ENCODE measurements at regions not wholly inside any gene's neighbourhood (a gene's known extent, or its start where the extent isn't known, plus 50 kb on each side); places are given as distances from the start of the nearest gene placed in this dataset.
"Not testable (repeated sequence)": the region's sequence is repeated elsewhere in the genome, so short reads cannot be mapped to it uniquely, and the experiment has no call there.

DNA sequence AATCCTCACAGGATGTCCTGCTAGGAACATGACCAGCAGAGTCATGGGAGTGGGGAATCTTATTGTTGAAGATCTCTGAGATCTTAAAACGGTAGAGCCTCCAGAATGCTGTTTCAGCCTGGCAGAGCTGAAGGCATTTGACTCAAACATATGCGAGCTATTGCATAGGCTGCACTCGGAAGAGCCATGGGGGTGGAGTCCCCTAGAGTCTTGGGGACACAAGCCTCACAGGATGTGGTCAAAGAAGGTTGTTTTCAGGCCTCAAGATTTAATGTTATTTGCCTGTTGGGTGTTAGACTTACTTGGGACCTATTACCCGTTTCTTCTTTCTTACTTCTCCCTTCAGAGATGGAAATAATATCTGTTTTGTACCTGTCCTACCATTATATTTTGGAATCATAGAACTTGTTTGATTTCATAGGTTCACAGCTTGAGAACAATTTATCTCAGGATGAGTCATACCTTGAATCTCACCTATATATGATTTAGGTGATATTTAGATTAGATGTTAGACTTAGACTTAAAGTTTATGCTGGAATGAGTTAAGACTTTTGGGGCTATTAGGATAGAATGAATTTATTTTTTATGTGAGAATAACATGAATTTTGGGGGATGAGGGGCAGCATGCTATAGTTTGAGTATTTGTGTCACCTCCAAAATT is 172.2 kb upstream of the ATP2B1 start:
- DNase-seq (ENCODE audit: low read depth), result no peak

DNA sequence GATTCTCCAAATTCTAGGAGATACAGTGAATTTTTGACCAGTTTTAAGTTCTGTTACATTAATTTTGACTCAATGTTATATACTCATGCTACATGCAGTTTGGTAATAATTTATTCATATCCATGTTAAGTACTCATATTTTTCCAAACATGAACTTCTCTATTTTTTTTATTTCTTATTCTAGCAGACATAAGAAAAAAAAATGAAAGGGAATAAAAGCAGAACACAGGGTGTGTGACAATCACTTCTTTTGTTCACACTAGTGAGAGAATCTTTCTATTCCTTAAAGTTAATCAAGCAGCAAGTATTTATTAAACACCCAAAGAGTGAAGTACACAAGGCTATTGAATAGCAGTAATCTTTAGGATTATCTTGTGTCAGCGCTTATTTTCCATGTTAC is 171.1 kb upstream of the ATP2B1 start:
- DNase-seq (ENCODE audit: low read depth), result no peak

DNA sequence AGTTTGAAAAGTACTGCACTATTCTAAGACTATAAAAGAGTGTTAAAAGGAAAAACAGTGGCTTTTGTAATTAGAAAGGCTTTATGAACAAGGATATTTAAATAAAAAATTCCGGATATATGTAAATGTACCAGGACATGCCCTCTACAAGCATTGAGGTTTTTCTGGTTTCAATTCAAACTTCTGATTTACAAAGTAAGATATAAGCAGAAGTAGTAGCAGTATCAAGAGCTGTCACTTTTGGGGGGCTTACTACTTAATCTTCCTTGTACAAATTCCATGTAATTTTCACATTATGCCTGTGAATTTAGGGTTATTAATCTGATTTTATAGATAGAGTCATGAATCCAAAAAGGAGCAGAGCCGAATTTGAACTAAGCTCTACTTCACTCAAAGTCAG is 170.3 kb upstream of the ATP2B1 start:
- DNase-seq (ENCODE audit: low read depth), result no peak

DNA sequence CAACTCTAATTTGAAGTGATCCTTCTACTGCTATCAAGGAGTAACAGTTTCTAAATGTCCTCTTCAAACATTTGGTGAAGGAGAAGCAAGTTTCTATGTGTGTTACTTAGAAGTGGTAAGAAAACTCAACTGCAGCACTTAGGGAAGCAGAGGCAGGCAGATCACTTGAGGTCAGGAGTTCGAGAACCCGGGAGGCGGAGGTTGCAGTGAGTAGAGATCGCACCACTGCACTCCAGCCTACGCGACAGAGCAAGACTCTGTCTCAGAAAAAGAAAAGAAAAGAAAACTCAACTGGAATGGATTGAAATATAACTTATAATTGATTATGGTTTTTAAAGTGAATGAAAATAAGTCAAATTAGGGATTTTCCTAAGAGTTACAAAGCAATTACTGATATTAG is 169.7 kb upstream of the ATP2B1 start:
- no peak for DNase-seq (ENCODE audit: low read depth)

DNA sequence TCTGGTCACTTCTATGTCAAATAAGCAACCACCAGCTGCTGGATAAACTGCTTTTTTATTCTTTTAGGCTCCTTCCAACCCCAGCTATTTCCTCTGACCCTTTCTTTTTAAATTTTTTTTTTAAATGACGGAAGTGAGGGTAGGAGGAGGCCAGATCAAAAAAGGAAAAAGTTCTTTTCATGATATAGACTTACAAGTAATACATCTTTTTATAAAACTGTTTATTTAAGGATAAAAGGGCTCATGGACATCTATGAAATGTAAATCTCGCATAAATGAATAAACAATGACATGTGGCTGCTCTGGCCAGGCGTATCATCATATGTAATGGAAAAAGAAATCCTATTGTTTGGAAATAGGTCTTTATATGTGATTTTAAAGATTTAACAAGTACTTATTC is 169.0 kb upstream of the ATP2B1 start:
- no peak for DNase-seq (ENCODE audit: low read depth)

DNA sequence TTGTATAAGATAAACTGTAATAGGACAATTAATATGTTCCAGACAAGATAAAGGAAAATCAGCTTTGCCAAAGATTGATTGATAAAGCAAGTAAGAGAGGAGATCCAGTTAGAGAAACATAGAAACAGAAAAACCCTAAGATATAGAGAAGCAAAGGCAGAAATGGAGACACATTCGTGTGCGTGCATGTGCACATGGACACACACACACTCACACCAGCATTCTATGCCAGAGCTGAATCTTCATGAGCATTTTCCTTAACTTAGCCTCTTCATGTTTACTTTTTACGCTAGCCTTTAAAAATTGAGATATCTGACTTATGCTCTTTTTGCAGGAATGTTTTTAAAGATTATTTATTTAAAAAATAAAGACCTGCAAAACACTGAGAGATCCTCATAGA is 168.5 kb upstream of the ATP2B1 start:
- DNase-seq (ENCODE audit: low read depth), result no peak

DNA sequence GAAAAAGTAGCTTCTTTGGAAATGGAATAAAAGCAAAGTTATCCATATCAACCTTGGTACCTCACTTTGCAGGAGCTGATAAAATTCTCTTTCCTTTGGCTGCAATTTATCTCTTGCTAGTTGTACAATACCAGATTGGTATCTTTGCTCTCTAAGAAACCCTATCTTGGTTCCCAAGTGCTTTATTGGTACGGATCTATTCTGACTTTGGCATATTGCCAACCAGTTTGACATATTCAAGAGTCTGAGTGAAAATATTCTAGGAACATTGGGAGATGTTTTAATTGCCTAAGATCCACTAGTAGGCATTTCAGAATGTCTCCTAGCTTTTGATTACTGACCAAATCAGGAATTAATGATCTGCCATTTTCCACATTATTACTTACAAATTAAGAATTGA is 167.2 kb upstream of the ATP2B1 start:
- DNase-seq (ENCODE audit: low read depth), result no peak

DNA sequence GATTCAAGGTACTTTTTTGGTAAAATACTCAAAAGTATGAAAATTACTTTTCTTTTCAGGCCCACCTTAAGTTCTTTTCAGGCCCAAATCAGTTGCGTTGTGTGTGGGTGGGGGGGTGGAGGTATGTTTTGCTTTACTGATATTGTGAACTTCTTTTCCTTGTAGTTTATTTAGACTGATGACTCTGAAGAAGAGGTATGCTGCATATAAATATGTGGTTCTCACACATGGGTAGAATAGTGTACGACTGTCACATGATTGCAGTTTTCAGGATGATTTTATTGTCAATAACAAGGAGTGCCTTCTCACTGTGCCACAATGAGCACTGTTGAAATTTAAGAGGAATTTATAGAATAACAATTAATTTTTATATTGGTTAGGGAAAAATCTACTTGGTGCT is 166.6 kb upstream of the ATP2B1 start:
- DNase-seq (ENCODE audit: low read depth), result peak; percentile 27

DNA sequence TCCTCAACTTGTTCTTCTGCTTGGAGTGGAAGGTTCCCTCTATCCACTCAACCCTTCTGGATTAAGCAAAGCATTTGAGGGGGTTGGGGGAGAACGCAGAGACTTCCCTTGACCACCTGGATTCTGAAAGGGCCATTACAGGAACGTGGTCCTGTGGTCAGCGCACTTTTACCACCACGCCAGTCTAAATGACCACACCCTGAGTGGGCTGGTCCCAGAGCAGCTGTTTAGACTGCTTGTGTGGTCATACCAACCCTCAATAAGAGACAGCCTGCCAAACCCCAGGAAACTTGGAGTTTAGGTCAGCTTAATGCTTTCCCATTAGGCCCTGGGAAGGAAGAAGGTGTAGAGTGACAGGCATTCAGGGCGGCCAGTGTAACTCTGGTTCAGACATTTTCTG is 165.5 kb upstream of the ATP2B1 start:
- no peak for DNase-seq (ENCODE audit: low read depth)

DNA sequence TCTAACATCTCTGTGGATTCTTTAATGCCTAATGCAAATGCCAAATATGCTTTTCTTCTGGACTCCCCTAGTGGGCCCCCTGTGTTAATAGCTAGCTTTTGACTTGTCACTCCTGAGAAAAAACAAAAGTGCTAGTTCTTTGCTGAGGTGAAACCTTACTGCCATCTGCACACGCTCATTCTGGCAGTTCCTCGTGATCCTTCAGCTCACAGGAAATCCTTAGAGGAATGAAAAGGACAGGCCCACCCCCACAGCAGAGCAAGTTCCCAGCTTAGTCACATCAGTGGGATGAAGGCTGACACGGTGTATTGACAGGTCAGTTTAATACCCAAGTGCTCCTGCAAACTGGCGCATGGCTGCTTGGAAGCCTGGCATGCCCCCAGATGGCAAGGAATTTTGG is 165.1 kb upstream of the ATP2B1 start:
- DNase-seq (ENCODE audit: low read depth), result peak; percentile 11

DNA sequence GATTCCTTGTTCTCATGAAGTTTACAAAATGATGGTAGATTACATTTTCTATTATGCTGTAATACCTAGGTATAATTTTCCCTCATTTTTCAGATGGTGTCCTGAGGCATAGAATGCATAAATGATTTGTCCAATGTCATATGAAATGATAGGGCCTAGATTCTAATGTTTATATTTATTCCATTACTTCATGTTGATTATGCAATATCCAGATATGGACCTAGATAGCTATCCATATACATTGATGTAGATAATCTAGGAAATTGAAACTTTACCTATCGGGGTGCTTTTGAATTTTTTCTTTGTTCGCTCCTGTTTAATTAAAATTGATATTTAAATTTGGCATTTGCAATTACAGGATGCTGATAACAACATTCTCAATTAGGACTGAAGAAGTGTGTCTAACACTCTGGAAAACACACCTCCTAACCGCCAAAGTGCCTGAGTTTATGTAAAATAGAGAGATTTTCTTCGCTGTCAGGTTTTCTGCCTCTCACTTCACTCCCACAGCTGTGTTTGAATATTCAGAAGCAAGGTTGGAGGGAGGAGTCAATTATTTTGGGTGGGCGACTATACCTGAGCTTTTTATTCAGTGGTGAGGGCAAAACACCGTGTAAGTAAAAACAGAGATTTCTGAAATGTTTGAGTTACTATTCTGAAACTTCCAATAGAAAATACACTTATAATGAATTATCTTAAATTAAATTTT is 164.4 kb upstream of the ATP2B1 start:
- DNase-seq (ENCODE audit: low read depth), result no peak

DNA sequence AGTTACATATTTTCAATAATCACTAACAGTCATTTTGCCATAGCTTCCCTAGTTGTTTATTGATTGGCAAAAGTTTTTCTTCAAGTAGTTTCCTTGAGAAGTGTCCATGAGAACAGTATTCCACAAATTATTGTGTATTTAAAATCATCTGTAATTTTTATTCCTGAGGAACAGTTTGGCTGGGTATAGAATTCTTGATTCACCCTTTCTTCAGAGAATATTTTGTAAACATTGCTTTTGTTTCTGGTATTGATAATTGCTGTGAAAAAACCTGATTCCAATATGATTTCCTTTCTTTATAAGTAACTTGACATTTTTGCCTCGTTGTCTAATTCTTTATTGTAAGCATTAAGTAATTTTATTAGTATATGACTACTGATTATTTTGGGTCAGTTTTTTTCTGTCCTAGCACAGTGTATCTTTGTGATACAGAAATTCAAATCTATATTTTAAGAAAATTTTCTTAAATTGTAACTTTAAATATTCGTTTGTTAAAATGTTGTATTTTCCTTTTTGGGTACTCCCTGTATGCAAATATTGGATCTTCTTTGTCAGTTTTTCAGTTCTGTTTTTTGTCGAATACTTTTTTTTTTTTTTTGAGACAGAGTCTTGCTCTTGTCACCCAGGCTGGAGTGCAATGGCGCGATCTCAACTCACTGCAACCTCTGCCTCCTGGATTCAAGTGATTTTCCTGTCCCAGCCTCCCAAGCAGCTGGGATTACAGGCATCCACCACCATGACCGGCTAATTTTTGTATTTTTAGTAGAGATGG is 162.0 kb upstream of the ATP2B1 start:
- DNase-seq (ENCODE audit: low read depth), result no peak

DNA sequence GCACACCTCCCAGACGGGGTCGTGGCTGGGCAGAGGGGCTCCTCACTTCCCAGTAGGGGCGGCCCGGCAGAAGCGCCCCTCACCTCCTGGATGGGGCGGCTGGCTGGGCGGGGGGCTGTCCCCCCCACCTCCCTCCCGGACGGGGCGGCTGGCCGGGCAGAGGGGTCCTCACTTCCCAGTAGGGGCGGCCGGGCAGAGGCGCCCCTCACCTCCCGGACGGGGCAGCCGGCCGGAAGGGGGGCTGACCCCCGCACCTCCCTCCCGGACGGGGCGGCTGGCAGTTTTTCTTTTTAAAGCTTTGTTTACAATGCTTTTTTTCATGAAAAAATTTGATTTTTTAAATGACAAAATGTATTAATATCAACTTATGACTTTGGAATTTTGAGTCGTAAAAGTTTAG is 159.0 kb upstream of the ATP2B1 start:
- DNase-seq (ENCODE audit: low read depth), result not testable (repeated sequence)

DNA sequence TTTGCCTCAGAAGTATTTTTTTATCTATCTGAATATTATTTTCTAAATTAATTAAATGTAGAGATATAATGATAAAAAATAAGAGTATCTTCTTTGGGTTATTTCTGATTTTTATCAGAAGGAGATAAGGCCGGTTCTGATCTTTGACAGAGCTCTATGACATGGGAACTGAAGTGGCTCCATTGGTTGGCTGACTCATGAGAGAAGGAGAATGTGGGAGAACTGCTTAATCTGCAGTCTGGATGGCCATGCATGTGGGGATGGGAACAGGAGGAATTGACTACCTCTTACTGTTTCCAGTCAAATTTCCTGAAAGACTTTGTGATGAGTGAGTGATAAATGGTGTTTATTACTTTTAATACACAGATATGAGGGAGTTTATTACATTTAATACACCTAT is 155.8 kb upstream of the ATP2B1 start:
- no peak for DNase-seq (ENCODE audit: low read depth)

DNA sequence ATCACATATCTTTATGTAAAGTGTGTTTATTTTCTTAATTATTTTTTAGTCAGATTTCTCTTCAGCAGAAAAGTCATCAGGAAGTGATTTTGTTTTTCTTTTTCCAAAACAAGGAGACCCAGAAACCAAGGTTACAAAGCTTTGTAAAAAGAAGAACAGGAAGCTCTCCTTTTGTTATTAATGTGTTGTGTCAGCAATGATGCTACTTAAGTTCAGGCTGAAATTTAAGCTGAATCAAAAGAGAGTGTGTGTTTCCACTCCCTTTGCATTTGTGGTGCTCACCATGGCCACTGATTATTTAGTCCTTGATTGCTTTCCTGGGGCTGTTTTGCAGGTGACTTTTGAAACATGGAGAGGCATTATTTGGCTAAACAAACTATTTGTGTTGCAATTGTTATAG is 155.3 kb upstream of the ATP2B1 start:
- no peak for DNase-seq (ENCODE audit: low read depth)

DNA sequence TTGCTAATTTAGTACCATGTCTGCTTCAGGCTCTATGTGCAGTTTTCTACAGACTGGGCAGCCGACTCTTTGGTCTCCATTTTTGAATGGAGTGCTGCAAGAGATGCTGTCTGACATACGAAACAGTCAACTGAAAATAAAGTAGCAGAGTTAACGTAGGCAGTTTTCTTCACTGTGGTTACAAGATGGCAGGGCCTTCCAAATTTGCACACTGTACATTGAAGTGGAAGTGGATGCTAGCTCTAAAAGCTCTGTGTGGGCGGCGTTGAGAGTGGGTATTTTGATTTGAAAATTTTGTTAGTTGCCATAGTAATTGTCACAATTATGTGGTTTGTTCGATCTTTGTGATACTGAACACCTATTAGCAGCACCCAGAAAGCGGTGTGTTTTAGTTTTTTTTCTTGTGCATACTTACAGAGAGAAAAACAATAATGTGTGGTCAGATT is 154.9 kb upstream of the ATP2B1 start:
- DNase-seq (ENCODE audit: low read depth), result no peak

DNA sequence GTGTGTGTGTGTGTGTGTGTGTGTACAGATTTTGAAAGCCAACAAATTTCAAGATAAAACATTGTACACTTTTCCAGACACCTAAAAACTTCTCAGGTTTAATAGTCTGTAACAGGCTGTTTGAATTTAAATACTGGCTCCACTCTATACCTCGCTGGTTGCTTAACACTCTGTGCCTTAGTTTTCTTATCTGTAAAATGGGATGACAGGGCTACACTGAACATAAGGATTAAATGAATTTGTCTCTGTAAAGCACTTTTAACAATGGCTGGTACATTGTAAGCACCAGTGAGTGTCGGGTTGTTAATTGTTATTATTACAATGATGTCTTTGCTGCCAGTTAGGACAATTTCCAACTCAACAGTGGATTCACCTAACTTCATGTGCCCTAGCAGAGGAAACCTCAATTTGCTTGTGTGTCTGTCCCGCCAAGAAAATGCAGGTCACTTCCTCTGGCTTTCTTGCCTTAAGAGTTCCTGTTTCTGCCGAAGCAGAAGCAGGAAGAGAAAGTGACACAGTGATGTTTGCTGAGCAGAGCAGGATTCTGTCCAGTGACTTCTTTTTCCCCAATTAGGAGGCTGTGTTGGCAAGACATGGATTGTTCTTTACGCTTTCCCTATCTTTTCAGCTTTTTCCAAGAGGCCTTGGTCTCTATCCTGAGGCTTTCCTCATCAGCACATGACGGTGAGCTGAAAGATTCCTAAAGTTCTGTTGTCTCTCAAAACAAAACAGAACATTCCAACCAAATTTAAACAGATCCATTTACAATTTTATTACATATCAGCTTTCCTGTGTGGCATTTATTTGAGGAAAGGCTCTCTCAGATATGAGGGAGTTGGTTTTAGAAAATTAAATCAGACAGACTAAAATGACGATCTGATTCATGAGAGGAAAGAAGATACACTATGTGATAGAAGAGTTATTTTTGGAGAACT is 154.1 kb upstream of the ATP2B1 start:
- peak; percentile 35 for DNase-seq (ENCODE audit: low read depth)

DNA sequence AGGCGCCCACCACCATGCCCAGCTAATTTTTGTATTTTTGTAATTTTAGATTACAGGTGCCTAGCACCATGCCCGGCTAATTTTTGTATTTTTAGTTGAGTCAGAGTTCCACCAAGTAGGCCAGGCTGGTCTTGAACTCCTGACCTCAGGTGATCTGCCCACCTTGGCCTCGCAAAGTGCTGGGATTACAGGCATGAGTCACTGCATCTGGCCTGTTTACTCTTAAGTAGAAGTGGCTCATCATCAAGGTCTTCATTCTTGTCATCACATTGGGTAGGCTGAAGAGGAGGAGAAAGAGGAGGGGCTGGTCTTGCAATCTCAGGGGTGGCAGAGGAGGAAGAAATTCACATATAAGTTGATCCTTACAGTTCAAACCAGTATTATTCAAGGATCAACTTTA is 152.4 kb upstream of the ATP2B1 start:
- no peak for DNase-seq (ENCODE audit: low read depth)

DNA sequence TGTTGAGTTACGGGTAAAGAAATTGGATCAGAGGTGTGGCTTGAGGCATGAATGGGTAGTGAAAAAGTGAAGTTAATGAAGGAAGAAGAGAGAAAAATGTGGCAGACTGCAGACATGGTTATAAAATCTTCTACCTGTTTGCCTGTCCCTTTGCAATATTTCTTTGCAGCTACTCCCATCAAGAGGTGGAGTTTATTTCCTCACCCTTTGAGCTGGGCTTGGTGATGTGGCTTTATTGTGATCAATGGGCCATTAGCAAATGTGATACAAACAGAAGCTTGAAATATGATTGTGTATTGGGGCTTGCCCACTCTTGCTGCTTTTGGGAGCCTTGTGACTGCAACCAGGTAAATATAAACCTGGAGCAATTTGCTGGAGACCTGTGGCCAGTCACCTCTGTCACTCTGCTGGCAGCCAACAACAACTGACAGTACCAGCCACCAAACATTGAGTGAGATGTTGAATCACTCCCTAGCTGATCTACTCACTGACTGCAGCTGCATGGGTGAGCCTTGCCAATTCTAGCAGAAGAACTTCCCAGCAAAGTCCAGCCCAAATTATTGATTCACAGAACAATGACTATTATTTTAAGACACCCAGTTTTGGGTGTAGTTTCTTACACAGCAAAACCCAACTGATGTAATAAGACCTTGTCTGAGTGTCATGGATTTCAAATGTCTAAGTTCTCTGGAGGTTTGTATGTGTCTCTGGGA is 151.0 kb upstream of the ATP2B1 start:
- DNase-seq (ENCODE audit: low read depth), result no peak

DNA sequence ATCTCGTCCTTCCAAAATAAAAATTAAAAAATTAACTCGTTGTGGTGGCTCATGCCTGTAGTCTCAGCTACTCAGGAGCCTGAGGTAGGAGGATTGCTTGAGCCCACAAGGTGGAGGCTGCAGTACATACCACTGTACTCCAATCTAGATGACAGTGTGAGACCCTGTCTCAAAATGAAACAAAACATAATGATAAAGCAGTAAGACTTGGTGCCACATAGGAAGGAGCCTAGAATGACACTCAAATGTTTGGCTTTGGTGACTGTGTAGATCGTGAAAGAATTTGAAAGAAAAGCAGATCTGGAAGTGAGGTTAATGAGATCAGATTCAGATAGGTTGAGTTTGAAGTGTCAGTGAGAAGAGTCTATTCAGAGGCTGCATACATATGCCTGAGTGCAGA is 150.1 kb upstream of the ATP2B1 start:
- no peak for DNase-seq (ENCODE audit: low read depth)

DNA sequence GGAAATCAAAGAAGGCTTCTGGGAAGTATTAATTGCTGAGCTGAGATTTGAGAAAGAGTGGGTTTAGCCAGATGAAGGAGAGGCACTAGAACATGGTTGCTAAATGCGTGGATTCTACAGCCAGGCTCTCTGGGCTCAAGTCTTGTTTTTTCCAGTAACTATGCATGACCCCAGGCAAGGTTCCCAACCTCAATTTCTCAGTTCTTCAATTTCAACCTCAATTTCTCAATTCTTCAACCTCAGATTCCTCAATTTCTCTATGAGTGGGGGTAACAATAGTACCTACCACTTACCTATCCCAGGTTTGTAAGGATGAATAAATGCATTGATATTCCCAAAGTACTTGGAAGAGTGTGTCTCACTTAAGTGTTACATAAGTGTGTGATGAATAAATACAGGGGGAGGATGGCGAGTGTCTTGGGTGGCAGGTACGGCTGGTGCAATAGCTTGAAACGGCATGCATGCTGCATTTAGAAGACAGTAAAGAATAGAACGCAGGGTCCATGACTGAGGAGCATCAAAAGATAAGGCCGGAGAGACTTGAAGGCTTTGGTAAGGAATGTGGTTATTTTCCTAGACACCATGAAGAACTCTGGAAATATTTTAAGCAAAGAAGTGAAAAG is 149.1 kb upstream of the ATP2B1 start:
- no peak for DNase-seq (ENCODE audit: low read depth)

Data from EH (cell line).